ENCODE measurements at regions not wholly inside any gene's neighbourhood (a gene's known extent, or its start where the extent isn't known, plus 50 kb on each side); places are given as distances from the start of the nearest gene placed in this dataset.

DNA sequence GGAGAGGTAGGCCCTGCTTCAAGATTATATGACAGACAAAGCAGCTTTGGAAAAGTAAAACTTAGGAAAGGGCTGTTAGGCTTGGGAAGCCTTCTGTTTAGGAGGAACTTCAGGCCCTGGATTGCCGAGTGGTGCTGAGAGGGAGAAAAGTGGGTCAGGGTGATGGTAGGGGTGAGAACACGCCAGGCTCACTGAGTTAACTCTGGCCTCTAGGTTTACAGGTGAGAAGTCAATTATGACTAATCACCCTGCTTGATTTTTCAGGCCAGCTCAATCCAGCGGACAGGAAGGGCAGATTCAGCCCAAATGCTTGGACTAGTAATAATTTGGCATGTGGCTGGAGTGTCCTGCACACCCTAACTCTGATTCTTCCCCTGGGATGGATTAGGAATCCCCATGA, 365.1 kb upstream of the LMCD1 start:
- Histone ChIP-seq H4K20me1 (ENCODE audit: control insufficient read depth, extremely low read depth, insufficient read depth, low read length) (no peaks in the 10 kb centered on the region), H3K9ac (ENCODE audit: insufficient read depth, low read length) (no peak overlapping the region), H3K4me3 (replicated peaks in 1 of 4; ENCODE audit: control extremely low read depth in 1 of 4, insufficient read depth in 1 of 4, low read depth in 3 of 4, low read length in 4 of 4) (no peak overlapping the region), H3K36me3 (ENCODE audit: control insufficient read depth, insufficient read depth, low read length) (no peaks in the 10 kb centered on the region), H3K4me1 (ENCODE audit: control insufficient read depth, extremely low read depth, insufficient read depth, low read length) (no peaks in the 10 kb centered on the region), H2AFZ (ENCODE audit: low read length) (no peak overlapping the region), H3K4me2 (ENCODE audit: extremely low read depth, insufficient read depth, low read length) (no peak overlapping the region), H3K9me3 (ENCODE audit: control insufficient read depth, insufficient read depth, low read depth, low read length) (no peaks in the 10 kb centered on the region), H3K27ac (ENCODE audit: insufficient read depth, low read length) (no peak overlapping the region), H3K79me2 (ENCODE audit: control insufficient read depth, insufficient read depth, low read length) (no peaks in the 10 kb centered on the region), H3K27me3 (ENCODE audit: control insufficient read depth, insufficient read depth, low read length) (no peaks in the 10 kb centered on the region)
- TF ChIP-seq EZH2 (IDR thresholded peaks at IDR 0.05; ENCODE audit: low read length, missing control alignments) = no peak
- TF ChIP-seq, protein P1, sequence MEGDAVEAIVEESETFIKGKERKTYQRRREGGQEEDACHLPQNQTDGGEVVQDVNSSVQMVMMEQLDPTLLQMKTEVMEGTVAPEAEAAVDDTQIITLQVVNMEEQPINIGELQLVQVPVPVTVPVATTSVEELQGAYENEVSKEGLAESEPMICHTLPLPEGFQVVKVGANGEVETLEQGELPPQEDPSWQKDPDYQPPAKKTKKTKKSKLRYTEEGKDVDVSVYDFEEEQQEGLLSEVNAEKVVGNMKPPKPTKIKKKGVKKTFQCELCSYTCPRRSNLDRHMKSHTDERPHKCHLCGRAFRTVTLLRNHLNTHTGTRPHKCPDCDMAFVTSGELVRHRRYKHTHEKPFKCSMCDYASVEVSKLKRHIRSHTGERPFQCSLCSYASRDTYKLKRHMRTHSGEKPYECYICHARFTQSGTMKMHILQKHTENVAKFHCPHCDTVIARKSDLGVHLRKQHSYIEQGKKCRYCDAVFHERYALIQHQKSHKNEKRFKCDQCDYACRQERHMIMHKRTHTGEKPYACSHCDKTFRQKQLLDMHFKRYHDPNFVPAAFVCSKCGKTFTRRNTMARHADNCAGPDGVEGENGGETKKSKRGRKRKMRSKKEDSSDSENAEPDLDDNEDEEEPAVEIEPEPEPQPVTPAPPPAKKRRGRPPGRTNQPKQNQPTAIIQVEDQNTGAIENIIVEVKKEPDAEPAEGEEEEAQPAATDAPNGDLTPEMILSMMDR (conservative IDR thresholded peaks at IDR 0.05 in 1 of 2, IDR thresholded peaks at IDR 0.05 in 1 of 2; ENCODE audit: low read depth in 1 of 2, low read length in 2 of 2) = no peak
- no peak for DNase-seq (ENCODE audit: low read depth in 2 of 2)

- Histone ChIP-seq H3K9ac (ENCODE audit: insufficient read depth, low read length) (no peak overlapping the region), H3K4me1 (ENCODE audit: control insufficient read depth, extremely low read depth, insufficient read depth, low read length) (no peaks in the 10 kb centered on the region), H3K27me3 (ENCODE audit: control insufficient read depth, insufficient read depth, low read length) (no peaks in the 10 kb centered on the region), H4K20me1 (ENCODE audit: control insufficient read depth, extremely low read depth, insufficient read depth, low read length) (no peaks in the 10 kb centered on the region), H3K4me2 (ENCODE audit: extremely low read depth, insufficient read depth, low read length) (no peak overlapping the region), H2AFZ (ENCODE audit: low read length) (no peak overlapping the region), H3K36me3 (ENCODE audit: control insufficient read depth, insufficient read depth, low read length) (no peaks in the 10 kb centered on the region), H3K4me3 (replicated peaks in 1 of 4; ENCODE audit: control extremely low read depth in 1 of 4, insufficient read depth in 1 of 4, low read depth in 3 of 4, low read length in 4 of 4) (no peak overlapping the region), H3K9me3 (ENCODE audit: control insufficient read depth, insufficient read depth, low read depth, low read length) (no peaks in the 10 kb centered on the region), H3K27ac (ENCODE audit: insufficient read depth, low read length) (no peak overlapping the region), H3K79me2 (ENCODE audit: control insufficient read depth, insufficient read depth, low read length) (no peaks in the 10 kb centered on the region)
- DNase-seq (ENCODE audit: low read depth in 2 of 2) = peak in 1 of 2 donors; percentile 6
- no peak for TF ChIP-seq EZH2 (IDR thresholded peaks at IDR 0.05; ENCODE audit: low read length, missing control alignments)
- TF ChIP-seq, protein P1 (conservative IDR thresholded peaks at IDR 0.05 in 1 of 2, IDR thresholded peaks at IDR 0.05 in 1 of 2; ENCODE audit: low read depth in 1 of 2, low read length in 2 of 2) = no peak
These were observed 358.4 kb upstream of the LMCD1 start for GRCh38 chr3:8143186-8143585.

GRCh38 chr3:8145661-8146060, 356.0 kb upstream of the LMCD1 start:
- no peak overlapping the region for H3K27ac ChIP-seq (ENCODE audit: insufficient read depth, low read length)
- no peak overlapping the region for H3K9ac ChIP-seq (ENCODE audit: insufficient read depth, low read length)
- no peaks in the 10 kb centered on the region for H3K27me3 ChIP-seq (ENCODE audit: control insufficient read depth, insufficient read depth, low read length)
- no peaks in the 10 kb centered on the region for H3K36me3 ChIP-seq (ENCODE audit: control insufficient read depth, insufficient read depth, low read length)
- H3K9me3 ChIP-seq (ENCODE audit: control insufficient read depth, insufficient read depth, low read depth, low read length) = no peaks in the 10 kb centered on the region
- no peaks in the 10 kb centered on the region for H4K20me1 ChIP-seq (ENCODE audit: control insufficient read depth, extremely low read depth, insufficient read depth, low read length)
- no peak overlapping the region for H3K4me3 ChIP-seq (replicated peaks in 1 of 4; ENCODE audit: control extremely low read depth in 1 of 4, insufficient read depth in 1 of 4, low read depth in 3 of 4, low read length in 4 of 4)
- no peak for DNase-seq (ENCODE audit: low read depth in 2 of 2)
- H3K4me1 ChIP-seq (ENCODE audit: control insufficient read depth, extremely low read depth, insufficient read depth, low read length) = no peaks in the 10 kb centered on the region
- no peaks in the 10 kb centered on the region for H3K79me2 ChIP-seq (ENCODE audit: control insufficient read depth, insufficient read depth, low read length)
- H2AFZ ChIP-seq (ENCODE audit: low read length) = no peak overlapping the region
- no peak overlapping the region for H3K4me2 ChIP-seq (ENCODE audit: extremely low read depth, insufficient read depth, low read length)
- TF ChIP-seq, protein P1 (conservative IDR thresholded peaks at IDR 0.05 in 1 of 2, IDR thresholded peaks at IDR 0.05 in 1 of 2; ENCODE audit: low read depth in 1 of 2, low read length in 2 of 2) = no peak
- no peak for TF ChIP-seq EZH2 (IDR thresholded peaks at IDR 0.05; ENCODE audit: low read length, missing control alignments)
